GM18868 (cell line): ENCODE measurements at regions not wholly inside any gene's neighbourhood (a gene's known extent, or its start where the extent isn't known, plus 50 kb on each side); places are given as distances from the start of the nearest gene placed in this dataset.
"Not testable (repeated sequence)": the region's sequence is repeated elsewhere in the genome, so short reads cannot be mapped to it uniquely, and the experiment has no call there.

Source experiments
- ATAC-seq: cut with Tn5 transposase; IDR thresholded peaks from one replicate; pipeline ENCODE4 v1.9.1; 2021; ENCODE audit warnings: mild to moderate bottlenecking, moderate library complexity; ENCODE audit not compliant: unreplicated experiment

DNA sequence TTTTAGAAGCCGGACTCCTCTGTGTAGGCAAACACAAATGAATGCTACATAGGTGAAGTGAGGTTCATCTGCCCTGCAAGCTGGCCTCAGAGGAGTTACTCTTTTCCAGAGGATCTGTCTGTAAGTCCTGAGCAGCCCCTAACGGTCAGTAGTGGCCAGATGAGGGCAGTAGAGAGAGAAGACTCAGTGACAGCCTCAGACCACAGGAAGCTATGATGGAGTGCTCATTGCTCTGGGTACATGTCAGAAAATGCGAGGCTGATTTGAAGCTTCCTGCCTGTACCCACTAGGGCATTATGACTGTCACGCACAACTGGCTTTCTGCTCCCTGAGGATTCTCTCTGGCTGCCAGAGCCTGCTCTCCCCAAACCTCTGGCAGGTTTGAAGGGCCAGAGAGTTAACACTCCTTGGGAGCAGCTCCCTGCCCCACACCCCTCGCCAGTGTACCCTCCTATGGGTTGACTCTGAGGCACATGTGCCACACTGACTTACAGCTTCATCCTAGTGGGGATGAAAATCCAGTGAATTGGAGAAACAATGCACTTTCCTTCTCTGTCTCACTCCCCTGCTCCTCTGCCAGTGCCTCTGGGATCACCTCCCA lies 141.5 kb downstream of the GABRG2 start:
- ATAC-seq, result peak; percentile 98

DNA sequence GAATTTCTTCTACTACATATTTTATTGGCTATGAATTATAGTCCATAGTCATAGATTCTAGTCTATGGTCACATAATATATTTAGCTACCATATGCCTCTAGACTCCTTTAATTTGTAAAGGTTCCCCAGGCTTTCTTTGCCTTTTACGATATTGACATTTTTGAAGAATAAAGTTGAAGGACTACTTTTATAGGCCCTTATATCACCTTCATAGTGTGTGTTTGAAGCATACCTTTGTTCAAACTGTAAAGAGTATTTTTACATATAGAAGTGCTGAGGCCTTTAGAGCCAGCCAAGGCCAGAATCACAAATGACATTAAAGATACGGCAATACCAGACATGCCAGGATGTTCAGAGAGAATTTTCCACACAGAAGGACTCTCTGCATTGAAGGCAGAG lies 147.0 kb downstream of the GABRG2 start:
- ATAC-seq, result no peak

DNA sequence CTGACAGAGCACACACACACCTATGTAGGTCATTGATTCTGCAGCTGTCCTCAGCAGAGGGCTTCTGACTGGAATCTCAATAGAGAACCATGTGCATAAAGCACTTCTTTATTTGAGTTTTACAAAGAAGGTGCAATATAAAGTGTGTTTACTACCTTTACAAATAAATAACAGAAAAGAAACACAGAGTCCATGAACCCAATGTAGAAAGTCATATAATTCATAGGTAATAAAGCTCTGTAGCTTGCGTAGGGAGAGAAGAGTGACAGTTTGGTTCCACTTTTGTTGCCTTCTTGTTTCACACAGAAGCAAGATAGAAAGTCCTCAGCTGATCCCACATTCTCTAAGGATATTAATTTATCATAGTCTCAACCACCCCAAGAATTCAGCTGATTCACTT lies 149.5 kb downstream of the GABRG2 start:
- ATAC-seq, result no peak

DNA sequence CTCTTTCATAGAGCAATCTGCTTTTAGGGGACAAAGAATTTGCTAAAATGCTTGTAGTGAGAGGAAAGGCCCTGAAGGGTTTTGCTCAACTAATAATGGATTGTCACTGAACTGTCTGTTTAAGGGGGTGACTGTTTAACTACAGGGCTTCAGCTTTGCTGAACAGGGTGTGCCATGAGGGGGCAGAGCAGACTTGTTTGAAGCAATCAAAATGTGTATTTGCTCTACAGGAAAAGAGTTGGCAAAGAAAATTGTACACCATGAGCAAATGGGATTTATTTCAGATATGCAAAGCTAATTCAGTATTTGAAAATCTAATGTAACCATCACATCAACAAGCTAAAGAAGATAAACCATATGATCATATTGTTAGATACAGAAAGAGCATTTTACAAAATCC lies 154.3 kb downstream of the GABRG2 start:
- ATAC-seq, result no peak

DNA sequence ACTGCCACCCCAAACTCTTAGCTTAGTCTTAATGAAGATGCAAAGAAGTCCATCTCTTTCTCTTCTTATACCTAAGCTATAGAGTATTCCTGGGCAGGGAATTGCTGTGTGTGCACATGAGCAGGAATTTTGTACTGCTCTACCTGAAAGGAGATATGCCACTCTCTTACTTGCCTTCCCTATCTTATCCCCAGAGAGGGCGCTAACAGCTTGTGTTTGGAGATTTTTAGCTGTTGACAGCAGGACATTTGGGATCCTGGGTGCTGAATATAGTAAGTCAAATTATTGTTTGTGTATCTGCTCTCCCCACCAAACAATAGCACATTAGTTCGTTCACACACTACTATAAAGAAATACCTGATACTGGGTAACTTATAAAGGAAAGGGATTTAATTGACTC lies 159.5 kb downstream of the GABRG2 start:
- no peak for ATAC-seq

DNA sequence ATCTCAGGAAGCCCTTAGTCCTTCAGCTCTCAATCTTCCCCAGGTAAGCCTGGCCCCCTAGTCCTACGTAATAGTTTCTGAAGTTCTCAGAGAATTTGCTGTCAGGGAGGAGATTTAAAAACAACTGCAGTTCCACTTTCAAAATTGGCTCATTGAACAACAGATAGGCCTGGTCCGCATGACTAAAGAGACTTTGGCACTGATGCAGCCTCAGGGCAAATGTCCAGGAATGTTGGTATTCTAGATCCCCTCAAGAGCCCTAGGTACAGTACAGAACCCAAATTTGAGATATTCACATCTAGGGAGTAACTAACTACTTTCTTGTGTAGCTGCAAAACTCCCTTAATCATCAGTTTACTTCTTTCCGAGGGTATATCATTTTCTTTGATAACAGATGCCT lies 162.8 kb downstream of the GABRG2 start:
- ATAC-seq, result no peak

DNA sequence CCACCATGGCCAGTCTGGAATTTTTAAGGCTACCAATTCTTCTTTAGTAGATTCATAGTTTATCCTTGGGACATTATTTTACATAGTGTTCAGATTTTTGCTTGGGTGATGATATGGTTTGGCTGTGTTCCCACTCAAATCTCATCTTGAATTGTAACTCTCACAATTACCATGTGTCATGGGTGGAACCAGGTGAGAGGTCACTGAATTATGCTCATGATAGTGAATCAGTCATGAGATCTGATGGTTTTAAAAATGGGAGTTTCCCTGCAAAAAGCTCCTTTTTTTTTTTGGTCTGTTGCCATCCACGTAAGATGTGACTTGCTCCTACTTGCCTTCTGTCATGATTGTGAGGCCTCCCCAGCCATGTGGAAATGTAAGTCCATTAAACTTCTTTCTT lies 163.9 kb downstream of the GABRG2 start:
- no peak for ATAC-seq

DNA sequence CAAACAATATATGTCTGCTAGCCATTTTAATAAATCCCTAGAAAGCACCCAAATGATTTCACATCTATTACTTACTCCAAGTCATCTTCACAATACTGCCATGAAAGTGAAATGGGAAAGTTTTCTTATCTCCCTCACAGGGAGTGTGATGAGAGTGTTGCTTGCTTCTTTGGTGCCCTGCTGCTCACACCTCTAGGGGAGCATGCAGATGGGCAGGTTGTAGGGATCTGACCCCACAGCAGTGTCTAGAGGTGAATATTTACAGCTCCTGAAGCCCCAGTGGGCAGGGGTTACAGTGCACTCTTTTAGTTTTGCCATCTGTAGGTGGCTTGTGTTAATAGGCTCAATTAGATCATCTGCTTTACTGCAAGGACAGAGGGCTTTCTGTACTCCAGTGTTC lies 173.2 kb downstream of the GABRG2 start:
- ATAC-seq, result no peak

DNA sequence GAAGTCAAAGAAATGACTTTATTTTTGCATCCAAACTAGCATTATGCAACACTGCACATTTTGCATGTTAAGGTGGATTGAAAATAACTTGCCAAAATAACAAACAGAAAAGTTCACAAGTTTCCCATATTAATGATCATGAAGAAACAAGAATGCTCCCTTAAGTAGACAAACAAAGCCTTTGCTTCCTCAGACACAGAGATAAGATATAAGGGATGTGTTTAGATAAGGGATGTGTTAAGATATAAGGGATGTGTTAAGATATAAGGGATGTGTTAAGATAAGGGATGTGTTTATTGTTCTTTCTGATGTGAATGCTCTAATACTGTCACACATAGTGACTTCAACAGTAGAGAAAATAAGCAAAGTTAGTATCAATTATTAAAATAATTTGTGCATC lies 174.8 kb downstream of the GABRG2 start:
- no peak for ATAC-seq

DNA sequence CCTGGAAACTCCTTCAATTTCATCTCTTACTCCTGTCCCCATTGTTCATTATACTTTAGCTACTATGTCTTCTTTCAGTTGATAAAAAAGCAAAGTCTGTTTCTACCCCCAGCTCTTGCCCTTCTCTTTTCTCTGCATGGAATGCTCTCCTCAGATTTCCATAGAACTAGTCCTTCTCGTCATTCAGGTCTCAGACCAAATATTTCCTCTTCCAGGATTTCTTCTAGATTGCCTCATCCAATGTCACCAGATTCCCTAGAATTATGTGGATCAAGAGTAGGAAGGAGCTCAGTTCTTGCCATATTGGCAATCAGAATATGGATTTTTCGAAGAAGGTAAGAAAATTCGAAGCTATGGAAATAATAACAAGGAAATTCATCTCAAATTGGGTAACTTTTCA lies 176.1 kb downstream of the GABRG2 start:
- no peak for ATAC-seq

DNA sequence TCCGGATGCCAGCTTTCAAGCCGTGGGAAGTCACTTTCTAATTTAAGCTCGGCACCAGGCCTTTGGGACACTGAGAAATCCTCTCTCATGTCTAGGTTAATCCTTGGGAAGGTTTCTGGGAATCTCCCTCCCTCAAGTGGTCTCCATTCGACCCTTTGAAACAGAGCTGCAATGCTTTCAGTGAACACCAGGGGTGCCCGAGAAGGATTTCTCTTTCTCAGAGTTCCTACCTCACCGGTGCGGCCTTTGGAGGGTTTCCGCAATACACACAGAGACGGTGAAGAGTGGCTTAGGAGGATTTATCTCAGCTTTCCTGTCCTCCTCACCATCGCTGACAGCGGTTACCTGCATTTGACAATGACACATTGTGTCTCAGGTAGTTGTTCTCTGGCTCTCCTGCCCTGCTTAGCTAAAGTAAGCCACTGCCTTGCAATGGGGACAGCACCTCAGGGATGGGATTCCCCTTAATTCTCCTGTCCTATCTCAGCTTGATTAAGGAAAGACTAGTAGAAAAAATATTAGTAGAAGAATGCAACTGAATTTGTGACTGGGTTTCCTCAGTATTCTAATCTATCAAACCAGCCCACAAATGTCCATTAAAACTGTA lies 180.6 kb downstream of the GABRG2 start:
- peak; percentile 86 for ATAC-seq

DNA sequence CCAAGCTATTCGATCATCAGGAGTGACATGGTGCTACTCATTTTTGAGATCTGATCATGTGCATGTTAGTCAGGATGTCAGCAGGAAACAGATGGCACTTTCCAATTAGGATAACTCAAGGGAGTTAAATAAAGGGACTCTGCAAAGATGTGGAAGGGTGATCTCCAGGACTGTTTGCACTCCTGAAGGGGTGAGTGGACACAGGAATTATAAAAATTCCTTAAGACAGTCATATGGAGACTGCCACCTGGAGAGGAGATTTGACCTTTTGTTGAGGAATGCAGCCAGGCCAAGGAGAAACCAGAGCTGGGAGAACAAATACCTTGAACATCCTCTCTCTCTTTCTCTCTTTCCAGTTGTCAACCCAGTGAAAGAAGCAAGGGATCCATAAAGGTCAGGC lies 189.1 kb downstream of the GABRG2 start:
- ATAC-seq, result no peak

DNA sequence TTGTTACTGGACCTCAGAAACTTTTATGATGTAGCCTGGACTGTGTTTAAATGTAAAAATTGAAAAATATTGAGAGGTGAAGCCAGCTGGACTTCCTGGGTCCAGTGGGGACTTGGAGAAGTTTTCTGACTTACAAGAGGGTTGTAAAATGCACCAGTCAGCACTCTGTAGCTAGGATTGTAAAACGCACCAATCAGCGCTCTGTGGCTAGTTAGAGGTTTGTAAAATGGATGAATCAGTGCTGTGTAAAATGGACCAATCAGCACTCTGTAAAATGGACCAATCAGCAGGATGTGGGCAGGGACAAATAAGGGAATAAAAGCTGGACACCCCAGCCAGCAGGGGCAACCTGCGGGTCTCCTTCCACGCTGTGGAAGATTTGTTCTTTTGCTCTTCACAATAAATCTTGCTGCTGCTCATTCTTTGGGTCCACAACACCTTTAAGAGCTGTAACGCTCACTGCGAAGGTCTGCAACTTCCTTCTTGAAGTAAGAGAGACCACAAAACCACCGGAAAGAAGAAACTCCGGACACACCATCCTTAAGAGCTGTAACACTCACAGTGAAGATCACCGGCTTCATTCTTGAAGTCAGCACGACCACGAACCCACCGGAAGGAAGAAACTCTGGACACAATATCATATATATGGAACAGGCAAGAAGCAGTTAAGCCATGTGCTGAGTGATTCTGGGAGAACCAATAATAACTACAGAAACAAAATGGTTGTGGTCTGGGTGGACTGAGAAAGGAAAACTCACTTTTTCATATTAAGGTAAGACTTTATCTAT lies 201.3 kb downstream of the GABRG2 start:
- ATAC-seq, result peak; percentile 43

DNA sequence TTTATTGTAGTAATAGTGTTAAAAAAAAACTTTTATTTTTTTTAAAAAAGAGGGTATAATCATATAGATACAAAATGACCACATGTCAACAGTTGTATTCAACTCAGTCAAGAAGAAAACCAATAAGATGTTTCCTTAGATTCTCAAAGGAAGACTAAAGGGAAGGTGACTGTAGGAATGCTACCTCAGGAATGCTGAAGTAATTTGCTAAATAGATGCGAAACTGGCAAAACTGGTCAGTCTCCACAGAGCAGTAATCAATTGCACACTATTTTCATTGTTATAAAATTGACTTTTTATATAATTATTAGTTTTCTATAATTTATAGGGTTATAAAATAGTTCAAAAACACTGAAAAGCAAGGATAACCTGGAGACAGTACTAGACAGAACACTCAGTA lies 204.8 kb downstream of the GABRG2 start:
- ATAC-seq, result no peak

DNA sequence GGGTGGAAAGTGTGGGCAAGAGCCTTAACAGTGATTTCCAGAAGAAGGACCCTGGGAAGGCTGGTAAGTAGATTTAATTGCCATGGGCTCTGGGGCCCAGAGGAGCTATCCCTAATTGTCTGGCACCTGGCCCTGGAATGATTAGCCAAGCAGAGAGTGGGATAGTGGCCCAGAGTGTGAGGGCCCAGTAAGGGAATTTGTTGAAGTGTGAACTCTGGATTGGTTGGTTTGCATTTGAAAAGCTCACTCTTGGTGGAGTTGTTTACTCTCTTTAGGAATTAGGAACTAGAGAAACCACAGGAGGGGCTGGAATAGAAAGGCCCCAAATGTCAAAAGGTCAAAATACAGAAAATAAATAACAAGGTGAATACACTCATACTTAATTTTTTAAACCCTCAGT lies 207.1 kb downstream of the GABRG2 start:
- ATAC-seq, result no peak

DNA sequence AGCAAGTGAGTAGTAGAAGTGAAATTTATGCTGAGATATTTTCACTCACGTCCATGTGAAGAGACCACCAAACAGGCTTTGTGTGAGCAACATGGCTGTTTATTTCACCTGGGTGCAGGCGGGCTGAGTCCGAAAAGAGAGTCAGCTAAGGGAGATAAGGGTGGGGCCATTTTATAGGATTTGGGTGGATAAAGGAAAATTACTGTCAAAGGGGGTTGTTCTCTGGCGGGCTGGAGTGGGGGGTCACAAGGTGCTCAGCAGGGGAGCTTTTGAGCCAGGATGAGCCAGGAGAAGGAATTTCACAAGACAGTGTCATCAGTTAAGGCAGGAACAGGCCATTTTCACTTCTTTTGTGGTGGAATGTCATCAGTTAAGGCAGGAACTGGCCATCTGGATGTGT lies 207.8 kb downstream of the GABRG2 start:
- ATAC-seq, result not testable (repeated sequence)

DNA sequence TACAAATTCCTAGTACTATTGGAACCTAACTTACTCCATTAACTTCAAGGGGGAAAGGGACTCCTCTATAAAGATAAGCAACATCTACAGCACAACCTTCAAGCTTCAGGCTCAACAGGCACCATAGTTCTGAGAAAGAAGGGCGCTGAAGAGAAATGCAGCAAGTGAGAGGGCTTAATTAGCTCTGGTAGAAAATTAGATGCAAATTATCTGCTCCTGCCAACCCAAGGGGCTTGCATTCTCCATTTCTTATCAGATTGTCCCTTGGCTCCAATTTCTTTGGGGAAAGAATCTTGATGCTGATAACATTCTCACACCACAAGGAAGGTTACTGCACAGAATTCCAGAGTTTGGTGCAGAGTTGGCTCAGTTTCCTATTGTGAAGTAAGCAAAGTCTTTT lies 214.6 kb downstream of the GABRG2 start:
- no peak for ATAC-seq

DNA sequence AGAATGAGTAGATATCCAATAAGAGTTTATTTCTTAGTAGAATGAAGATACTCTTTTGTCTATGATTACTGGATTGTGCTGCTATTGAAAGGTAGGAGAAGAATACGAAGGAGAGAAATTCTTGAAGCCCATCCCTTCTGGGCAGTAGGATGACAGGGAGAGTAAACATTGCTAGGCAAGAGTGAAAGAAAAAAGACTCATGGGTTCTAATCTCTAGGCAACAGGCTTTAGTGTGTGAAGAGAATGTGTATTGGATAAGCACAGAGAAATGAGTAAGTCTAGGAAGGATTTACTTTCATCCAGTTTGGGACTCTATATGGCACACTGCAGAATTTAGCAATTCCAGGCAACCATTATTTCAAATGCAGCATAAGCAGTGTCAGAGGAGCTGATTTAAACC lies 216.0 kb downstream of the GABRG2 start:
- ATAC-seq, result no peak

DNA sequence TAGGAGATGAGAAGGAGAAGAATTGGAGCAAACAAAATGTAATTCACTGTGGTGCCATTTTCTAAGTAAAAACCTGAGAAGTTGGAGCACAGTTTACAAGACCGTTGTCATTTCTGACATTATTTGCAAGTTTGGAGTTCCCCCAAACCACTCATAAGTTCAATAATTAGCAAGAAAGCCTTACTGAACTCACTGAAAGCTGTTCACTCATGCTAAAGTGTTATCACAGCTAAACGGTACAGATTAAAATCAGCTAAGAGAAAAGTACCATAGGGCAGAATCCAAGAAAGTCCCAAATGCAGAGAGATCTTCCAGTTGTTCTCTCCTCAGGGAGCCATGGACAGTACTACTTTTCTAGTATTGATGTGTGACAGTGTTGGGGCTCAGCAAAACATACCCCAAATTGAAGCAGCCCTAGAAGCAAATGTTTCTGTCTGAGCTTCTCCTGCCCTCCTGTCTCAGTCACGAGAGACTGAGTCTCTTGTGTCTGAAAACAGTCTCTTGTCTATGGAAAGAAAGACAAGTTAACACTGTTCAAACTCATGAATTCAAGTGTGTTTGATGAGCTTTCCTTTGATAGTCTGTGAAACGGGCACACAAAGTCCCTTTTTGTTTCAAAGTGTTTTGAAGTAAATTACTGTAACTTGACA lies 221.2 kb downstream of the GABRG2 start:
- ATAC-seq, result peak; percentile 72

DNA sequence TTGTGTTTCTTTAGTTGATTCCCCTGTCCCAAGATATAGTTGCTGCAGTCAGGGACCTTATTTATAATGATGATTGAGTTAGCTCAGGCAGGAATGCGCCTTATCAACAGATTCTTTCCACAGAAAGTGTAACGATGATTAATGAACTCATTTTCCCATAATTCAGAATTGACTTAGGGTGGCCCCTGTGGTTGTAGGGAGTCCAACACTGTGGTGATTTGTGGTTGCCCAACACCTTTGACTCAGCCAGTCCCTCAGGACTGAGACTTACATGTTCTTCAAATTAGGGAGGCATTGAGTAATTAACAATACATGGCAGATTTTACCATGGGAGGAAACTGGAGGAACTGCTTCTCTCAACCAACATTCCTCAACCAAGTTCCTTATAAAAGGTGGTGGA lies 221.9 kb downstream of the GABRG2 start:
- ATAC-seq, result no peak

DNA sequence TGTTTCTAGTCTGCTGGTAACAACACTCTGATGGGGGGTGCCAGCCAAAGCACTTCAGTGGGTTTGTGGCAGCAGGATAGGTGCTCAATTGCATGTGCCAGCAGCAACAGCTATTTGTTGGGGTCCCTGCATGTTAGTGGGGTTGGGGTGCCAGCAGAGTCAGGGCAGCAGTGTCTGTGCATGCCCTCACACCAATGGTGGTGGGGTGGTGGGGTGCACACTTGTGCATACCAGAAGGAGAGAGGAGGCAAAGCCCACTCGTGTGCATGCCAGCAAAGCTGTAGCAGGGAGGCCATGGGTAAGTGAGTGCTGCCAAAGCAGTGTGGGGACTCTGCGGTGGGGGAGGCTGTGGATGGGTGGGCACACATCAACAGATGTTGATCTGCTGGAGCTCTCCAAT lies 232.2 kb downstream of the GABRG2 start:
- ATAC-seq, result no peak

DNA sequence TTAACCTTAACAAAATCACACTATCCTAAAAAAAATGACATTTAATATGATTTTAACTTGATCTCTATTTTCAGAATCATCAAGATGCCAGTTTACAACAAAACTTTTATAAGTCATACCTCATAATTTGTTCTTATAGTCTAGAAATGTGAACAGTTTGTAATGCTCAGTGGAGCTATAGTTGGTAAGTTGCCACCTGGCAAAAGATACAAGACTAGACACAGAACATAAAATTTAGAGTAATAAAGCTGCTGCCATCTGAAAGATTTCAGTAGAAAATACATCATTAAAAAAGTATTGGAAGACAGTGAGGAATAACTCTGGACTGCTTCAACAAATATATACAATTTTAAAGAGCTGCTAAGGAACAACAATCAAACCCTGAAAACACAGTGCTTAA lies 233.8 kb downstream of the GABRG2 start:
- ATAC-seq, result no peak
